ENCODE measurements at regions not wholly inside any gene's neighbourhood (a gene's known extent, or its start where the extent isn't known, plus 50 kb on each side); places are given as distances from the start of the nearest gene placed in this dataset.

DNA sequence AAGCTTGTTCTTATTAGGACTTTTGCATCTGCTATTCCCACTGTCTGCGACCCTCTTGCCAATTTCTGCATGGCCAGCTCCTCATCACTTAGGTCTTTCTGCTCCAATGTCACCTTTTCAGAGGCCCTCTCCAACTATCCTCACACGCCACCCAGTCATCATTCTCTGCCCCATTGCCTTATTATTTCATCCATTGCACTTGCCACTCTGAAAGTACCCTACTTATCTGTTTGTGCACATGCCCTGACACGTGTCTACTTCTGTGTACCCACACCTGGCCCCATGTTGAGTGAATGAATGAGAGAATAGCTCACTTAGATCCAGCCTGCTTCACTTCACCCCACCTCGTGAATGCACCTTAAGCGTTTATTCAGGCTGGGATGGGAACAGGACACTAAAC is 218.7 kb upstream of the TBX3 start:
- ATAC-seq (no peak), DNase-seq (no peak)
- WGBS, 3 donors: 75 to 82% (median 78%) methylated on average over 5 of the region's 5 CpGs
- no peaks in the 10 kb centered on the region for H3K4me1 ChIP-seq
- no peak overlapping the region for H3K27ac ChIP-seq
- no peaks in the 10 kb centered on the region for H3K9me3 ChIP-seq
- intact Hi-C loops (cut with DNase I): no loop called here
- TF ChIP-seq, protein P1, sequence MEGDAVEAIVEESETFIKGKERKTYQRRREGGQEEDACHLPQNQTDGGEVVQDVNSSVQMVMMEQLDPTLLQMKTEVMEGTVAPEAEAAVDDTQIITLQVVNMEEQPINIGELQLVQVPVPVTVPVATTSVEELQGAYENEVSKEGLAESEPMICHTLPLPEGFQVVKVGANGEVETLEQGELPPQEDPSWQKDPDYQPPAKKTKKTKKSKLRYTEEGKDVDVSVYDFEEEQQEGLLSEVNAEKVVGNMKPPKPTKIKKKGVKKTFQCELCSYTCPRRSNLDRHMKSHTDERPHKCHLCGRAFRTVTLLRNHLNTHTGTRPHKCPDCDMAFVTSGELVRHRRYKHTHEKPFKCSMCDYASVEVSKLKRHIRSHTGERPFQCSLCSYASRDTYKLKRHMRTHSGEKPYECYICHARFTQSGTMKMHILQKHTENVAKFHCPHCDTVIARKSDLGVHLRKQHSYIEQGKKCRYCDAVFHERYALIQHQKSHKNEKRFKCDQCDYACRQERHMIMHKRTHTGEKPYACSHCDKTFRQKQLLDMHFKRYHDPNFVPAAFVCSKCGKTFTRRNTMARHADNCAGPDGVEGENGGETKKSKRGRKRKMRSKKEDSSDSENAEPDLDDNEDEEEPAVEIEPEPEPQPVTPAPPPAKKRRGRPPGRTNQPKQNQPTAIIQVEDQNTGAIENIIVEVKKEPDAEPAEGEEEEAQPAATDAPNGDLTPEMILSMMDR (IDR thresholded peaks at IDR 0.05): no peak
- H3K36me3 ChIP-seq (ENCODE audit: insufficient read depth in 1 of 2, low read depth in 1 of 2): no peaks in the 10 kb centered on the region
- H3K27me3 ChIP-seq (ENCODE audit: insufficient read depth in 3 of 3, low read length in 2 of 3): no peaks in the 10 kb centered on the region
- H3K4me3 ChIP-seq: no peak overlapping the region

- H3K4me1 ChIP-seq: no peaks in the 10 kb centered on the region
- ATAC-seq (no peak), DNase-seq (no peak)
- TF ChIP-seq, protein P1 (IDR thresholded peaks at IDR 0.05): no peak
- no peaks in the 10 kb centered on the region for H3K36me3 ChIP-seq (ENCODE audit: insufficient read depth in 1 of 2, low read depth in 1 of 2)
- WGBS, 3 donors: 61 to 67% (median 64%) methylated on average over 4 of the region's 4 CpGs
- no peak overlapping the region for H3K27ac ChIP-seq
- no peaks in the 10 kb centered on the region for H3K27me3 ChIP-seq (ENCODE audit: insufficient read depth in 3 of 3, low read length in 2 of 3)
- intact Hi-C loops (cut with DNase I): no loop called here
- no peak overlapping the region for H3K4me3 ChIP-seq
- no peaks in the 10 kb centered on the region for H3K9me3 ChIP-seq
Measured at GRCh38 chr12:114901316-114901715, 217.3 kb upstream of the TBX3 start.

GRCh38 chr12:114898159-114898558 is 214.2 kb upstream of the TBX3 start:
- TF ChIP-seq, protein P1 (IDR thresholded peaks at IDR 0.05): no peak
- Histone ChIP-seq H3K4me1 (no peaks in the 10 kb centered on the region), H3K27ac (no peak overlapping the region), H3K9me3 (no peaks in the 10 kb centered on the region), H3K36me3 (ENCODE audit: insufficient read depth in 1 of 2, low read depth in 1 of 2) (no peaks in the 10 kb centered on the region), H3K27me3 (ENCODE audit: insufficient read depth in 3 of 3, low read length in 2 of 3) (no peaks in the 10 kb centered on the region), H3K4me3 (no peak overlapping the region)
- DNase-seq: no peak
- WGBS, 3 donors: 47 to 72% (median 51%) methylated on average over 2 of the region's 2 CpGs
- intact Hi-C loops (cut with DNase I): no loop called here
- no peak for ATAC-seq

DNA sequence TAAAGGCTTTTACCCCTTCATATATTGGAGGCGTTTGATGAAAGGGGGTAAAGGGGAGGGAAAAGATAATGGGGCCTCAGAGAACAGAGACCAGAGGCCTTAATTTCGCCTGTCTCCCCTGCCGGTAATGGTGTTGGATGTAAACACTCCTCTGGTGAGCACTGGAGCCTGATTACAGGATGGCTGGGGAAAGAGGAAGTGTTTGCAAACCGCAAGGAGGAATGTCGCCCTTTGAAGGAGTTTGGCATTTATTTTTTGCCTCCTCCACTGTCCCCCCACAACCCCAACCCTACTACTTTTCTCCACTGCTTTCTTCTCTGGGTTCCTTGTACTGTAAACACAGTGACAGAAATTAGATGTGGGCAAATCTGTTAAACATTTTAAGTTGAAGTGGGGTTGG is 211.9 kb upstream of the TBX3 start:
- ATAC-seq (no peak), DNase-seq (no peak)
- Histone ChIP-seq H3K4me1 (no peaks in the 10 kb centered on the region), H3K27ac (no peak overlapping the region), H3K4me3 (no peak overlapping the region), H3K27me3 (ENCODE audit: insufficient read depth in 3 of 3, low read length in 2 of 3) (peaks cover 0 to 3% (median 0%) of the 10 kb centered on the region in 3 donors), H3K9me3 (no peaks in the 10 kb centered on the region), H3K36me3 (ENCODE audit: insufficient read depth in 1 of 2, low read depth in 1 of 2) (no peaks in the 10 kb centered on the region)
- TF ChIP-seq, protein P1 (IDR thresholded peaks at IDR 0.05): no peak
- intact Hi-C loops (cut with DNase I): no loop called here
- 71 to 83% (median 81%) methylated on average over 5 of the region's 5 CpGs for WGBS, 3 donors

GRCh38 chr12:114895081-114895480 is 211.1 kb upstream of the TBX3 start:
- Histone ChIP-seq H3K9me3 (no peaks in the 10 kb centered on the region), H3K27me3 (ENCODE audit: insufficient read depth in 3 of 3, low read length in 2 of 3) (peaks cover 0 to 3% (median 0%) of the 10 kb centered on the region in 3 donors), H3K4me1 (no peaks in the 10 kb centered on the region), H3K4me3 (no peak overlapping the region), H3K27ac (no peak overlapping the region), H3K36me3 (ENCODE audit: insufficient read depth in 1 of 2, low read depth in 1 of 2) (no peaks in the 10 kb centered on the region)
- TF ChIP-seq, protein P1 (IDR thresholded peaks at IDR 0.05): no peak
- ATAC-seq: no peak
- 95 to 96% (median 96%) methylated on average over 4 of the region's 4 CpGs for WGBS, 3 donors
- DNase-seq: no peak
- intact Hi-C loops (cut with DNase I): no loop called here

Data from psoas muscle (tissue), 7 donors.